NCI-H69 (cell line): ENCODE measurements at regions not wholly inside any gene's neighbourhood (a gene's known extent, or its start where the extent isn't known, plus 50 kb on each side); places are given as distances from the start of the nearest gene placed in this dataset.
A peak's percentile ranks its signal among the peaks of the same experiment; 100 is the strongest.
"Not testable (repeated sequence)": the region's sequence is repeated elsewhere in the genome, so short reads cannot be mapped to it uniquely, and the experiment has no call there.

Source experiments
- DNase-seq: peaks from one replicate; lab custom pipeline; 2025; lab: John Stamatoyannopoulos, UW

- peak; percentile 15 for DNase-seq
These were observed 206.0 kb upstream of the CHORDC1 start for GRCh38 chr11:90428836-90429235.

- DNase-seq: no peak
These were observed 203.6 kb upstream of the CHORDC1 start for GRCh38 chr11:90426442-90426841.

GRCh38 chr11:90423378-90423777 is 200.5 kb upstream of the CHORDC1 start:
- DNase-seq: no peak

- not testable (repeated sequence) for DNase-seq
These were observed 199.9 kb upstream of the CHORDC1 start for GRCh38 chr11:90422787-90423186.

GRCh38 chr11:90414221-90414620 is 191.4 kb upstream of the CHORDC1 start:
- peak; percentile 55 for DNase-seq

- DNase-seq: no peak
These were observed 184.5 kb upstream of the CHORDC1 start for GRCh38 chr11:90407350-90407749.

- no peak for DNase-seq
These were observed 169.8 kb upstream of the CHORDC1 start for GRCh38 chr11:90392692-90393091.

GRCh38 chr11:90391756-90392155 is 168.9 kb upstream of the CHORDC1 start:
- no peak for DNase-seq

GRCh38 chr11:90380206-90380605 is 157.4 kb upstream of the CHORDC1 start:
- DNase-seq: no peak

- no peak for DNase-seq
These were observed 151.1 kb upstream of the CHORDC1 start for GRCh38 chr11:90373971-90374370.

GRCh38 chr11:90364527-90364926 is 141.7 kb upstream of the CHORDC1 start:
- peak; percentile 18 for DNase-seq

GRCh38 chr11:90363739-90364138 is 140.9 kb upstream of the CHORDC1 start:
- peak; percentile 63 for DNase-seq

- DNase-seq: peak; percentile 69
These were observed 132.4 kb upstream of the CHORDC1 start for GRCh38 chr11:90355200-90355599.

GRCh38 chr11:90349731-90350130 is 126.9 kb upstream of the CHORDC1 start:
- no peak for DNase-seq

GRCh38 chr11:90344546-90344945 is 121.7 kb upstream of the CHORDC1 start:
- DNase-seq: no peak

- DNase-seq: no peak
These were observed 120.8 kb upstream of the CHORDC1 start for GRCh38 chr11:90343673-90344072.

- DNase-seq: no peak
These were observed 119.1 kb upstream of the CHORDC1 start for GRCh38 chr11:90341986-90342385.

- peak; percentile 34 for DNase-seq
These were observed 109.6 kb upstream of the CHORDC1 start for GRCh38 chr11:90332415-90332814.

GRCh38 chr11:90330632-90331031 is 107.8 kb upstream of the CHORDC1 start:
- peak; percentile 44 for DNase-seq

- DNase-seq: no peak
These were observed 106.2 kb upstream of the CHORDC1 start for GRCh38 chr11:90329043-90329442.

GRCh38 chr11:90326647-90327046 is 103.8 kb upstream of the CHORDC1 start:
- DNase-seq: peak; percentile 26

GRCh38 chr11:90323289-90323688 is 100.4 kb upstream of the CHORDC1 start:
- DNase-seq: no peak

- no peak for DNase-seq
These were observed 98.2 kb upstream of the CHORDC1 start for GRCh38 chr11:90321018-90321417.

GRCh38 chr11:90318651-90319050 is 95.8 kb upstream of the CHORDC1 start:
- DNase-seq: no peak

GRCh38 chr11:90310210-90310609 is 87.4 kb upstream of the CHORDC1 start:
- DNase-seq: peak; percentile 18
